ENCODE measurements at regions not wholly inside any gene's neighbourhood (a gene's known extent, or its start where the extent isn't known, plus 50 kb on each side); places are given as distances from the start of the nearest gene placed in this dataset.

DNA sequence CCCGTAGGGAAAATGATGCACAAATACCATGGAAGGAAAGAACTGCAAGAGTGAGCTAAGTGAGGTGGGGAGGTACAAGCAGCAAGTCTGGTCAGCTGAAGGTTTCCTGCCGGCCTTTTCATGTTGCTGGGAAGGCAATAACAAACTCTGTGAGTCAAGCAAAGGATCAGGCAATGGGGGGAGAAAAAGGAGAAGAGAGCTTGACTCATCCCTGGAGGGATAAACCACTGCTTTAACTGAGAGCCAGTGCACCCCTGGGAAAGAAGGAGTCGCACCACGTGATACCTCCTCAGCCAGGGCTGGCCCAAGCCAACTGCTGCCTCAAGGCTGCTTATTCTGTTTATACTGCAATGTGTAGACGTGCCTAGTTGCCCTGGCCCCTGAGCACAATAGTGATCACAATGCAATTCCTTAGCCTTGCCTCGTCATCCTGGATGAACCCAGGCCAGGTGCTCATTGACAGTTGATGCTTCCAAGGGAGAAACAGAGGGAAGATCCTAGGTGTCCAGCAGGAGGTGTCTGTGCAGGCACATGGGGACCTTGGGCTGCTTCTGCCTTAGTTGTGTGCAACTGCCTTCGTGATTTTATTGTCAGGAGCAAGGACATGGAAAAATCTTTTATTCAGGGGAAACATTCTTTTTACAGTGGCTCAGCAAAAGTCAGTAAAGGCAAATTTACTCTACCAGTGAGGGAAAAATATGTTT is 203.0 kb upstream of the TUT7 start:
- DNase-seq, result no peak

DNA sequence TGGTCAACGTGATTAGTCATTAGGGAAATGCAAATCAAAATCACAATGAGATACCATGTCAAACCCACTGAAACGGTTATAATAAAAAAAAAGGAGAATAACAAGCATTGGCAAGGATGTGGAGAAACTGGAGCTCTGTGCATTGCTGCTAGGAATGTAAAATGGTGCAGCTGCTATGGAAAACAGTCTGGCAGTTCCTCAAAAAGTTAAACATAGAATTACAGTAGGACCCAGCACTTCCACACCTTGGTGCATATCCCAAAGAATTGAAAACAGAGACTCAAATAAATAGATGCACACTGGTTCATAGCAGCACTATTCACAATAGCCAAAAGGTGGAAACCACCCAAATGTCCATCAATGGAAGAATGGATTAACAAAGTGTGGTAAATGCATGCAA is 201.5 kb upstream of the TUT7 start:
- no peak for DNase-seq

DNA sequence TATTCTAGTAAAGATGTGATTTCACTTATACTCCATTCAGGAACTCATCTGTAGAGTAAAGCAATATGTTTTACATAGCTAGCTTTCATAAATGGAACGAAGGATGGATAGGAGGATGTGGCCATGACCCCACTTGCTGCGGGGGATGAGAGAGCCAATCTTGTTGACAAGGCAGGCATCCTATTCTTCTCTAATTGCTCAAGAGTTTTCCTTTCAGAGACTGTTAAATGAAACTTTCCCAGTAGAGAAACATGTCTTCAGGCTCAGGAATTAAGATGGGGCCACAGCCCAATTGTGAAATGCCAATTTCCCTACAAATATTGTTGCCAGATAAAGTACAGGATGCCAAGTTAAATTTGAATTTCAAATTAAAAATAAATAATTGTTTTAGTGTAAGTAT is 196.2 kb upstream of the TUT7 start:
- DNase-seq, result no peak

DNA sequence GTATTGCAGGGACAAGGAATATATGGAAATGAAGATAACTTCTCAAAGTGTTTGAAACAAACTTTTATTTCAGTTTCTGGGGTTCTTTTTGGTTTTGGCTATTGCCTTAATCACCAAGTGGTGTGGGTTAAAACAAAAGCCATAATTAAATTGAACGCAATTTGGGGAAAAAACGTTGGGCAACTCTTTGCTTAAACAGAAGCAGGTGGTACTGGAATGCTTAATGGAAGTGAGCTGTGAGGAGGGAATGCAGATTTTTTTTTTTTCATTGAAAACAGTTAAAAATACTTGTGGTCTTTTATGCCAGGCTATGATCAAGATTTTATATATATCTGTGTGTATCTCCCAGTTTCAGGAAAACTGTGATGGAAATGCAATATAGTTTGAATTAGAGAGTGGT is 195.7 kb upstream of the TUT7 start:
- DNase-seq, result no peak

DNA sequence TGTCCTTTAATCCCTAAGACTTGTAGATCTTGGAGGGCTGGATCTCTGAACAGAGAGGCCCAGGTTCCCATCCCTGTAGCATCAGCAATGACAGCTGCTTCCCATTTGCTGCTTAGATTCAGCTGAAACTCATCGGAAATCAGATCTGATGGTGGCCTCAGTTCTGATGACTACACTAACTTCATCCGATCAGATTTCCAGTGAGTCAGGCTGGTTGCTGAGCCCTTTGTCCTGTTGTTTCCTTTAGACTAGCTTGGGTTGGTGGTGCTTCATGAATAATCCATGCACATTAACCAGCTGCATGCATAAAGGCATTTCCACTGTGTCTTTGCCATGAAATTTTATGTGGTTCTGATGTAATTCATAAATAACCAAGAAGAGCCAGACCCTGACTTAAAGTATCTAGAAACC is 195.2 kb upstream of the TUT7 start:
- DNase-seq, result no peak

DNA sequence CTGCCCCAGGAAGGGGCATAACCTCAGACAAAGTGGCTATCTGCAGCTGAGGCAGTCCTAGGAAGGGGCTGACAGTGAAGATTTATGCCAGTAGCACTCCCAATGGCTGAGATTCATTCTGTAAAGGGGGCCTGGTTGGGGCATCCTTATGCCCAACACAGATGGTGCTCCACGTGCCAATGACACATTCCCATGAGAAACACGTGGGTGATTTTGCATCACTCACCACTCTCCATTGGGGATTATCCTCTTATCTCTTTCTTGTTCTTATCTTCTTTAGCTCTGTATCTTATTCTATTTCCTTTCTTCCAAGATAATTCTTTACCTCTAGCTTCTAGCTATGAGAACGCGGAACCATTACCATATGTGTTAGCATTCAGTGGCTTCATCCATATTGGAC is 194.0 kb upstream of the TUT7 start:
- no peak for DNase-seq

DNA sequence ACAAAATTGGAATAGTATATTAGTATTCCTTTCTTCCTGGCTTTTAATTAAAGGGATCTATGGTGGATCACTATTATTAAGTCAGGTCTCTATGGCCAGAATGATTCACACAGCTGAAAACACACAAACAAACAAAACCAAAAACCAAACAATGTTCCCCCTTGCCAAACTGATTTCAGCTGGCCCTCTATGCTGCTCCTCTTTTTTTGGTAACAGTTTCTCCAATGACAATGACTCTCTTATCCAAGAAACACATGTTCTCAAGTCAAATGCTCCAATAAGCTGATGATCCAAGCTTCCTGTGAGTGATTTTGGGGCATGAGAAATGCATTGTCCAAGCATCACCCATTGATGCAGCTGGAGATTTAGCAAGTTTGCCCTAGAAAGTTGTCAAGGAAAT is 193.4 kb upstream of the TUT7 start:
- no peak for DNase-seq

DNA sequence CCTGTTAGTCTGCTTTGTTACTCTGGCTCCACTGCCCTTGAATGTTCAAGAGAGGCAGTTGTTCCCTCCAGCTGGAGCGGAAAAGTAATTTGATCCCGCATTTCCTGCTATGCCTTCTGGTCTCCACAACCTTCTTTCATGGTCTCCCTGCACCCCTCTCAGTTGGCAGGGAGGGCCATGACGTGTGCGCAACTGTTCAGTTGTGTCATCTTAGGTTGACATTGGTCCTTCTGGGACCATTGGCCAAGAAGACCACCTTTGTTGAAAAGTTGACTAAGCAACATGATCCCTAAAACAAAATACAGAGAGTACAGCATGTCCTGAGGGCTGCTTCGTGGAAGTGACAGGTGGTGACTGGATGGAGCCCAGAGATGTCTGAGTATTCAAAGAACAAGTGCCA is 192.5 kb upstream of the TUT7 start:
- no peak for DNase-seq

DNA sequence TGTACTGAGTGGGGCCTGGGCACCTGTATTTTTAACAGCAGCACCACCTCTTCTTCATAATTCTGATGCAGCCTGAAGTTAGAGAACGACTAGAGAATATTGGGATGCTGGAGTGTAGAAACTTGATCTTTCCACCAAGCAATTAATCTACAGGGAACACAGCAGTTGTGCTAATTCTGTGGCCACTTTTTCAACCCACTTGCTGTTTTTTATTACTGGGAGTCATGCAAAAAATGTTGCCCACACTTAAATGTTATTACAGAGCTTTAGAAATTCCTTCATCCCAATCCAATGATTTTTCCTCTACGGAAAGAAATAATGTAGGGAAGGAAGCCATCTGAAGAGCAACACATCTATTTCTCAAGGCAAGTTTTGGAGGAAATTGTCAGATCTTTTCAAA is 190.9 kb upstream of the TUT7 start:
- DNase-seq, result no peak

DNA sequence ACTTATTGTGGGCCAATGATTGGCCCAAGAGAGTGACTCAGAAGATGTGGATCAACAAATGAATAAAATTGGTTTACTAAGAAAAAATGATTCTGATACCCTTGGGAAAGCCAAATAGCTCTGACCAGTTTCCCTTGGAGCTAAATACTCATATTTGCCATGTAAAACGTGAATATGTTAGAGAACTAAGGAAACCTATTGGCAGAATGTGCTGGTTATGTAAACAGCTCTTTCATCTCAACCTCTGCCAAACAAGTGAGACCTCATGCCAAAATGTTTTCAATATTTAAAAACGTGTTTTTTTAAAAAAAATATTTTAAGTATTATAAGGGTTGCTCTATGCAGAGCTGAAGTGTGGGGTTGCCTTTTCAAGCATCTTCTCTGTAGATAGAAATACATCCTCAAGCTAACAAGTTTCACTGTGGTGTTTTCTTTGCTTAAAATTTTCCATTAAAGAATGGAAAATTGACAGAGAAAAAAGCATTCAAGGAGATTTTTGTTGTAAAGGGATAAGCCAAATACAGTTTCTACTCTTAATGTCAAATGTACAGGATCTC is 186.9 kb upstream of the TUT7 start:
- no peak for DNase-seq

DNA sequence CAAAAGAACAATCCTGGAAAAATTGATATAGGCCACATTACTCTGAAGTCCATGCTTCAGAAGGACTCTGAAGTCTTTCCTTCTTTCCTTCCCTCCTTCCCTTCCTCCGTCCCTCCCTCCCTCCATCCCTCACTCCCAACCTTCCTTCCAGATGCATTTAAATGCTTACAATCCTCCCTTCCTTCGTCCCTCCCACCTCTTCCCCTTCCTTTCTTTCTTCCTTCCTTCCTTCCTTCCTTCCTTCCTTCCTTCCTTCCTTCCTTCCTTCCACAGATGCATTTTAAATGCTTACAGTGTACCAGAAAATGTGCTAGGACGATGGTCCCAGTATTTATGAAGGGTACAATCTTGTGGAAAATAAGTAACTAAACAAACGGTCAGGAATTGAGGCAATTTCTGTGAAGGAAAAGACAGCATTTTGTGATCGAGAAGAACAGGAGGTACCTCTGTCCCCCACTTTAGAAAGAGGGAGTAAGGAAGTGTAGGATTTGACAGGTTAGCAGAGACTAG is 181.3 kb upstream of the TUT7 start:
- DNase-seq, result no peak

DNA sequence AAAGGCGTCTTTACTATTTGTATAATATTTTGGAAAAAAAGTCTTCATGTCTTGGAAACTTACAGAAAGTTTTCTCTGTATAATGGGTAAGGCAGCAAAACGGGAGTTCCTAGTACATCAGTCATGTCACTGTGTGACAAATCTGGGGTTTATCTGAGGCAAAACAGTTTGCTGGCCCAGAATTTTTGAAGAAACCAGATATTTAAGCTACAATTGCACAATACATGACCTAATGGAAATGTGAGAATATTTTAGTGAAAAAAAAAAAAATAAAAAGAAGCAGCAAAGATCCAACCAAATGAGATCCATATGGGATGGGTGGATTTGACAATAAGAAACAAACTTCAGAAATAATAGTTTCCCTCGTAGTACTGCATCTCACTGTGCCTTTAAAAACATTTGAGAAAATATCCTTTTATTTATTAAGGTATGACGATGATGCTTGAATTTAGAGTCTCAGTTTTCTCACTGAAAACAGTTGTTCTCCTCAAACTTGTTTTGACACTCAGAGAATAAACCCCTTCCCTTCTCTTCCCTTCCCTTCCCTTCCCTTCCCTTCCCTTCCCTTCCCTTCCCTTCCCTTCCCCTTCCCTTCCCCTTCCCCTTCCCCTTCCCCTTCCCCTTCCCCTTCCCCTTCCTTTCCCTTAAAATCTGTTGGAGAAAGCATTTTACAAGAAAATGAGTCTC is 180.5 kb upstream of the TUT7 start:
- DNase-seq, result no peak

DNA sequence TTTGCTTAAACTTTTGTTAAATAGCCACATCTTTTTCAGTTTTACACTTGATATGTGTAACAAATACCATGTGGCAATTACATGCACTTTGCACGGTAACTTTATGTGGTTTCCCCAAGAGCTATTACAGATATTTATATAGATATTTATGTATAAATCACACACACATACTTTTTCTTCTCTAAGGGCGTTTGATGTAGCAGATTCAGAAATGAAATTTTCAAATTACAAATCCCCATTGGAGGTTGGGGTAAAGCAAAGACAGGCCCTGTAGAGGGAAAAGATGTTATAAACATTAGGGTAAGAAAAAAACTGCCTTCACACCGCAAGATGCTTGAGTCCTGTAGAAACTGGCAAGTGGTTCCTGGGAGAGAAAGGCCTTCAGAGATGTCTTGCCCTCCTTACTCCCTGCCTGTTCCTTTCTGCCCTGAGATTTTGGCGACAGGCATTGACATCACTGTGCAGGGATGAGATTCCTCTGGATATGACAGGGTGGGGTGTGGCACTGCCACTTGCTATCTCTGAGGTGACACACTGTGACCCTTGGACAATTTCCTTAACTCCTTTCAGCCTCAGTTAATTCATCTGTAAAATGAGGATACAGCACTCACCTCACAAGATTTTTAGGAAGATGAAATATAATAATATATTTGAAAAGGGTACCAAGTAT is 177.9 kb upstream of the TUT7 start:
- no peak for DNase-seq

DNA sequence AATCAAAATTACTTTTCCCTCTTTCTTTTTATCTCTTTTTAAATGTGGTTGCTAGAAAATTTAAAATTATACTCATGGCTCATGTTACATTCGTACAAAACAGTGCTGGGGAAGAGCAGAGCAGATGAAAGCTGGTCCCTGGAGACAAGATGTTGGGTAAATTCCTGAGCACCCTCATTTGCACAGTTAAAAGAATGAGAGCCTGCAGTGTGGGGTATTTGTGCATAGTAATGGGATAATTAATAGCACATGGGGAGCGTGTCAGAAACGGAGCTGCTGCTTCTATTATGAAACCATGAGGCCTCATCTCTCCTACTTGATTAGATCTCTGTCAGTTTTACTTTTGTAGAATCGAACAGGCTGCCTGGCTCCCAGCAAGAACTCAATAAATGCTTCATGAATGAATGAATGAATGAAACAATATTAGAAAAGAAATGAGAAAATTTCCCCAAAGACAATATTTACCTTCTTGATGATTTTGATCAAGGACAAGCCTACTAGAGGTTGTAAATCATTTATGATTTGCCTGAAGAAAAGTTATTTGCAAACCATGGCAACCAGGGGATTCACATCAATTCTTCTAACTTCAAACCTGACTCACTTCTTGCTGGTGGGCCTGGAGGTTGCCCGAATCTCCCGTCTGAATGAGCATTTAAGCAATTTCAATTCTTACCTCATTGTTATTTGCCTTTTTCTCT is 177.2 kb upstream of the TUT7 start:
- DNase-seq, result no peak

DNA sequence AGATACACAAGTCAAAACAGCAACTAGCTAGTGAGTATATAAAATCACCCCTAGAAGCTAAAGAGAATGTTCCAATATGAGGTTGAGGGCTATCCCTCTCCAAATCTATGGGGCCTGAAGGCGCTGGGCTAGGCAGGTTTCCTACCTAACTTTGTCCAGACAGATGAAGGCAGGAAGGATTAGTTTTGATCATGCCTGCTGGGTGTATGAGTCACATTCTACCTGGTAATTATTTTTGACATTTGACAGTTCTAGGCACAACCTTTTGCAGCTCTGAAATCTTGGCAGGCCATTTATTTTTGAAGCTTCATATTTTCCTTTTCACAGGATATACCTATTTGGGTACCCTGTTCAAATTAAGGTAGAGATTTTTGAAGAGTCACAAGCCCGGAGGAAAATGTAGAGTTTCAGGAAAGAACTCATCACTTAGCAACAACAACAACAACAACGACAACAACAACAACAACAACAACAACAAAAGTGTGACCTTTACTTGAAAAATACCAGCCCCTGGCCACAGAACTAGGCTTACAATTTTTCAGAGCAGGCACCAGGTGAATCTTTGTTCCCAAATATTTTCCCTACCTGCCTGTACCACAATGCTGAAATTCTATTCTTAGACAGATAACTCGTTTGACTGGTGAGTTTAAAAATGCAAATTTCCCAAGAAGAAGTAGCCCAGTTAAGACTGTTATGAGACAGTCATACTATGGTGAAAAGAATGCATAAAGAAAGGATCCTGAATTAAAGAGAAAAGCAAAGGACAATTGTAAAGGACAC is 175.5 kb upstream of the TUT7 start:
- DNase-seq, result no peak

DNA sequence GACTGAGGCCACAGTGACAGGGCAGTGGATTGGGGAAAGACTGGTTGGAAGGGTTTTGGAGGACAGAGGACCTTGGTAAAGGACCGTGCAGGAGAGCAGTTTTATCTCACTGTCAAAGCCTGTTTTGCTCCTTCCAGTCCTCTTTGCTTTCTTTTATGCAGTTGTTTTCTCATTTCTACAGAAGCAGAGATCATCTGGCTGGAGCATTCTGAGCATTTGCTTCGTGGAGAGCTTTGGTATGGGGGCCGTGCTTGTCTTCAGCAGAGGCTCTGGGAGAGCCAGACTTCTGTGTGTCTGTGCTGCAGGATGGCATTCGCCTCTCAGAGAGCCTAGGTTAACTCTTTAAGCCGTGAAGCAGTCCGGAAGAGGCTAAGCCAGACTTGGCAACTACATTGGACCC is 171.8 kb upstream of the TUT7 start:
- DNase-seq, result no peak

DNA sequence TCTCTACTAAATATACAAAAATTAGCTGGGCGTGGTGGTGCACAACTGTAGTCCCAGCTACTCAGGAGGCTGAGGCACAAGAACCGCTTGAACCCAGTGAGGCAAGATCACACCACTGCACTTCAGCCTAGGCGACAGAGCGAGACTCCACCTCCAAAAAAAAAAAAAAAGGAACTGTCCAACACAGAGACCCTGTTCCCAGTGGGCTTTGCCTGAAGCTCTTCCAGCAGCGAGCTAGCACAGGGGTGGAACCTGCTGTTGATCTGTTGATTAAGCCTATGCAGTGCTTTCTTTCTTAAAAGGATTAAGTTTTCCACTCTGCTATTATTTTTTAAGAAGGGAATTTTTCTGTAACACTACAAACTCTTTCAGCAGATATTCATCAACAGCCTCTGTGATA is 171.0 kb upstream of the TUT7 start:
- no peak for DNase-seq

DNA sequence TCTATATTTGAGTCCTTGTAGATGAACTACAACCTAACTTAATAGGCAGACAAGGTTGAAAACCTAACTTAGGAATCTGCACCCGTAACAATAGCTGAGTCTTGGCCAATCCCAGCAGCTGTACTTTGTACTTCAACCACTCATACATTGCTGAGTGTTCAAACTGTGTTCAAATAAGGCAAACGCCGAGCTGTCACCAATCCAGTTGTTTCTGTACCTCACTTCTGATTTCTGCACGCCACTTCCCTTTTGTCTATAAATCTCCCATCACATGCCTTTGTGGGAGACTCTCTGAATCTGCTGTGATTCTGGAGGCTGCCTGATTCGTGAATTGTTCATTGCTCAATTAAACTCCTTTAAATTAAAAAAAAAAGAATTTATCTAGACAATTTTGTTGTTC is 167.8 kb upstream of the TUT7 start:
- no peak for DNase-seq

DNA sequence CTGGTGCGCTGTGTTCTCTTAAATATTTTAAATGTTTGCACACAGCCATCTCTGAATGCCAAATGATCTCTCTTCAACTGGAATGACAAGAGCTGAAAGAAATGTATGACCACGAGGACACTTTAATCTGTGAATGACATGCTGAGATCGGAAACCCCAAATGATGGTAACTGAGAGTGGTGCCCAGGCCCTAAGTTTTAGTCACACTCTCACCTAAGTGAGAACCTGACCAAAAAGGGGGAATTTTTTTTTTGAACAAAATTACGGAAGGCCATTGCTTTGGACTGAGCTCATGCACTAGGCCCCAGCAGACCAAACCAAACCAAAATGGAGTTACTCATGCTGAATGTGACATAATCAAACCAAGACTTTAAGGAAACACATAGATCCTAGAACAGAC is 167.1 kb upstream of the TUT7 start:
- DNase-seq, result no peak

DNA sequence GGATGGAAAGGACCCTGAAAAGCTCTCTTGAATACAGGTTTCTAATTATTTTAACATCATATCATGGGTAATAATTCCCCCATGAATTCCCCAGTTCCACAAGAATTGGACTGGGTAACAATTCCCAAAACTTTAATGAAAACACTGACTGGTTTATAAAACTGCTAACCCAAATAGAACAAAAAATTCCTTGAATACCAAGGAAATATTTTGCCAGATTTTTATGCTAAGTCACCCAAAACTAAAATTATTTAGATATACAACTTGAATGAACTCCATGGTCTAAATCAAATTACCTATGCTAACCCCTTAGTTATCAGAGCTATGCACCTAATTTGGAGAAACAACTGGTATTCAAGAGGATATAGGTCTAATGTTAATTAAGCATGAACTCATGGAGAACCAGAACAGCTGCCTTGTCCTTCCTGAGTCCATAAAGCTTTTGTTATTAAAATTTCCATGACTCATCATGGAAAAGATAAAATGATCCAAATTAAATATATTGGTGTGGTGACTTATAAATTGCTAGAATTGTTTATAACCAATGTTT is 164.9 kb upstream of the TUT7 start:
- no peak for DNase-seq

DNA sequence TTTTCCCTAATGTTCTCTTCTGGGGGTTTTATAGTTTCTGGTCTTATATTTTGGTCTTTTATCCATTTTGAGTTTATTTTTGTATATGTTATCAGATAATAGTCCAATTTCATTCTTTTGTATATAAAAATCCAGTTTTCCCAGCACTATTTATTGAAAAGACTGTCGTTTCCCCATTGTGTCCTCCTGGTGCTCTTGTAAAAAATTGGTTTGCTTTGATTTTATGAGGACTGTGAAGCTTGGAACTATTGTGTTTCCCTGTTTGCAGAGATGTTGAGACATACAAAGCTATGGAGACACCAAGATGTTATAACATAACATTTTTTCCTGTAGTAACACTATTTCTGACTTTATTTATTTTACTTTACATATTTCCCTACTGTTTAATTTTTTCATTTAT is 163.3 kb upstream of the TUT7 start:
- DNase-seq, result no peak

DNA sequence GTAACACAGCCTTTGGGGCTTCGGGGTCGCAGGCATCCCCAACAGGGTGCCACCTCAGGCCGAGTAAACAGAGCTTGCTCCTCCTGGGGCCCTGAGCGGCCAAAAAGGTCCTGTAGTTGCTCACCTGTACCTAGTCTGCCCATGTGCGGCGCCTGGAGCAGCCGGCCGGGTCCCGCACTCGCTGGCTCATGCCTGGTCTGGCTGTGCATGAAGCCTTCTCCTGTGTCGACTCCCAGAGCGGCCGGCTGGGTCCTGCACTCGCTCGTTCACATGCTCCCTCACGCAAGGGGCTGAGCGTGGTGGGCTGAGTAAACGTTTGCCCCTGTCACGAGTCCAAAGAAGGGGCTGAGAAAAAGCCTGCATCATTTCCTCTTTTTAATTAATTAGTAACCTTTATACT is 162.4 kb upstream of the TUT7 start:
- DNase-seq, result no peak

Data from CD4-positive, alpha-beta T cell treated with Interleukin-1 beta for 1 hour (primary cell).